HT-29 (cell line): ENCODE measurements at regions not wholly inside any gene's neighbourhood (a gene's known extent, or its start where the extent isn't known, plus 50 kb on each side); places are given as distances from the start of the nearest gene placed in this dataset.
"Not testable (repeated sequence)": the region's sequence is repeated elsewhere in the genome, so short reads cannot be mapped to it uniquely, and the experiment has no call there.

Experiments
- DNase-seq: peaks from one replicate; pipeline ENCODE4 v3.0.0-alpha.2; 2015; ENCODE audit warnings: low spot score

- DNase-seq, result no peak
These were observed 68.2 kb downstream of the LHX9 start for GRCh38 chr1:197985351-197985750.

DNA sequence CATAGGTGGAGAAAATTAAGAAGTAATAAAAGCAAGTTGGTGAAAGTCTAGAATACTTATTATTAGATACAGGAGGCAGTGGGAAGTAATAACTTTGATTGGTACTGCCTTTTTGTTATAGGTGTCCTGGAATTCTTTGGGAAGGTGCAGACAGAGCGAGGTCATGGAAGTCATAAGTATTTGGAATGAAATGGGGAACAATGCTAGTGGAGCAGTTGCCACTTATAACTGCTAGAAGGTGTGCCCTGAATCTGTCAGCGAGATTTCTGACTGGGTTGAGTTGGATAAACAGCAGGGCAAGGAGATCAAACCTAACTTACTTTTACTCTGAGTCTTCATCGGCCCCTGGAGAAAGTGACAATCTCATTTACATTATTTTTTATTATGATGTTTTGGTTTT is 69.6 kb downstream of the LHX9 start:
- no peak for DNase-seq

- DNase-seq, result no peak
These were observed 70.1 kb downstream of the LHX9 start for GRCh38 chr1:197987294-197987693.

DNA sequence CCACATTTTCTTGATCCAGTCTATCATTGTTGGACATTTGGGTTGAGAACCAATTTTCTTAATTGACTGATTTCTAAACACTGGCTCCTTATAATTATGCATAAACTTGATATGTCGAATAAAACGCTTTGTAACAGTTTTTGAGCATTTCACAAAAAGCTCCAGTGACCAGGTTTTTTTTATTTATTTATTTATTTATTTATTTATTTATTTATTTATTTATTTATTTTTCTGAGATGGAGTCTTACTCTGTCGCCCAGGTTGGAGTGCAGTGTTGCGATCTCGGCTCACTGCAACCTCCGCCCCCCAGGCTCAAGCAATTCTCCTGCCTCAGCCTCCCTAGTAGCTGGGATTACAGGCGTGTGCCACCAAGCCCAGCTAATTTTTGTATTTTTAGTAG is 71.4 kb downstream of the LHX9 start:
- not testable (repeated sequence) for DNase-seq

DNA sequence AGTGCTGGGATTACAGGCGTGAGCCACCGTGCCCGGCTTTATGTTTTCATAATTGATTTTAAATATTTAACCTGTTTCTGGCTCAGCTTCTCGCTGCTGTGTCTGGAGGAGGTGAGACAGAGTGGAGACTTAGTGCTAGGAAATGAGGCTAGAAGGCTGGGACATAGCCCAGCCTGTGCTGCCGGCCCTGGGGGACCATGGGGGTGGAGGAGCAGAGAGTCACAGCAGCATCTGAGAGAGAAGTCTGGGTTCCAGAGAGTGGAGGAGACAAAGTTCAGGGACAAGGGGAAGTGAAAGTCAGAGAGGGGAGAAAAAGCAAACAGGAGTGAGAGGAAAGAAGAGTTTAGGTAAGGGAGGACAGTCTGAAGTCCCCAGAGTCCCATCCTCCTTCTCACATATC is 71.9 kb downstream of the LHX9 start:
- DNase-seq, result no peak

DNA sequence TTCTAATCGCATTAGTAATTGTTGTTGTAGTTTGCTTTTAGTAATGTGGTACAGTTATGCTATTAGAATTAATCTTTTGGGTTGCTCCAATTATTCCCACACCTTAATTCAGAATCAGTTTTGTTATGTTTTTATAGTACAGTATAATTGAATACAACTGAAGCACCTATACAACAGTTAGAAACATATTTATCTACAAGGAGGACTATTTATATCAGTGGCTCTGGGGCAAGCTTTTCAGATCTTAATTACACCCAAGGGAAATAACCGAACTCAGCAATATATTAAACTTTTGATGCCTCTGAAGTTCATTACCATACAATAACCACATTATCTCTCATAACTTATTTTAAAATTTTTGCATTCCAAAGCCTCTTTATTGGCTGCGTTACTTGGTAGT is 74.4 kb downstream of the LHX9 start:
- DNase-seq, result no peak

- DNase-seq, result peak; percentile 12
These were observed 77.8 kb downstream of the LHX9 start for GRCh38 chr1:197994907-197995407.

DNA sequence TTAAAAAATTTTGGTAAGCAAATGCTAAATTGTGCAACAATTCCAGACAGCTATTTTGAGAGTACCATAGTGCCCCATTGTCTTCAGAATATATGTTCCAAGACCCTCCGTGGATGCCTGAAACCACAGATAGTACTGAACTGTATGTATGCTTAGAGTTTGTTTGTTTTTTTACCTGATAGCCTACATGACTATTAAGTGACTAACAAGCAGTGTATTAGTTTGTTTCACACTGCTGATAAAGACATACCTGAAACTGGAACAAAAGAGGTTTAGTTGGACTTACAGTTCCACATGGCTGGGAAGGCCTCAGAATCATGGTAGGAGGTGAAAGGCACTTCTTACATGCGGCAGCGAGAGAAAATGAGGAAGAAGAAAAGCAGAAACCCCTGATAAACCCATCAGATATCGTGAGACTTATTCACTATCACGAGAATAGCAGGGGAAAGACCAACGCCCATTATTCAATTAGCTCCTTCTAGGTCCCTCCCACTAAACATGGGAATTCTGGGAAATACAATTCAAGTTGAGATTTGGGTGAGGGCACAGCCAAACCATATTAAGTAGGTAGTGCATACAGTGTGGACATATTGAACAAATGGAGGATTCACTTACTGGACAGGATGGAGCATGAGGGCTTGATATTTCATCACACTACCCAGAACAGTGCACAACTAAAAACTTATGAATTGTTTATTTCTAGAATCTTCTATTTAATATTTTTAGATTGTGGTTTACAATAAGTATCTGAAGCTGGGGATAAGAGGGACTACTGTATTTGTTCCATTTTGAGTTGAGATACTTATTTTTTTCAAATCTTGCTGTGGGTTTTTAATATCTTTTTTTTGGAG is 78.5 kb downstream of the LHX9 start:
- no peak for DNase-seq

DNA sequence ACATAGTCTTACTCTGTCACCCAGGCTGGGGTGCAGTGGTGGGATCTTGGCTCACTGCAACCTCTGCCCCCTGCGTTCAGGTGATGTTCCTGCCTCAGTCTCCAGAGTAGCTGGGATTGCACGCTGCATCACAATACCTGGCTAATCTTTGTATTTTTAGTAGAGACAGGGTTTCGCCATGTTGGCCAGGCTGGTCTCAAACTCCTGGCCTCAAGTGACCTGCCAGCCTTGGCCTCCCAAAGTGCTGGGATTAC is 79.0 kb downstream of the LHX9 start:
- not testable (repeated sequence) for DNase-seq

DNA sequence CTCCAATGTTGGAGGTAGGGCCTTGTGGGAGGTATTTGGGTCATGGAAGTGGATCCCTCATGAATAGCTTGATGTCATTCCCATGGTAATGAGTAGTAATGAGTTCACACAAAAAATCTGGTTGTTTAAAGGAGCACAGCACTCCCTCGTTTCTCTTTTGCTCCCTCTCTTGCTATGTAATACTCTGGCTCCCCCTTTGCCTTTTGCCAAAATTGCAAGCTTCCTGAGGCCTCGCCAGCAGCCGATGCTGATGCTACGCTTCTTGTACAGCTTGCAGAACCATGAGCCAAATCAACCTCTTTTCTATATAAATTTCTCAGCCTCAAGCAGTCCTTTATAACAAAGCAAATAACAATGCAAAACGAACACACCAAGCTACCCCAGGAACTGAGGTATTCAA is 80.9 kb downstream of the LHX9 start:
- DNase-seq, result no peak

GRCh38 chr1:198001776-198002408 is 84.7 kb downstream of the LHX9 start:
- no peak for DNase-seq

DNA sequence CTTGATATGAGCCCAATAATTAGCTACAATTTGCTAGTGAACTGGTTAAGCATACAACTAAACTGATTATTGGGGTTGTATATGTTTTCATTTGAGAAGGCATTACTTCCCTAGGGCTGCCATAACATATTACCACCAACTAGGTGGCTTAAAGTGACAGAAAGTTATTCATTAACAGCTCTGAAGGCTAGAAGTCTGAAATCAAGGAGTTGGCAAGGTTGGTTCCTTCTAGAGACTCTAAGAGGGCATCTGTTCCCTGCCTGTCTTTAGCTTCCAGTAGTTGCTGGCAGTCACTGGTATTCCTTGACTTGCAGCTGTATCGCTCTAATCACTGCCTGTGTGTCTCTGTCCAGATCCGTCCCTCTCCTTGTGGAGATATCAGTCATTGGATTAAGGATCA is 86.3 kb downstream of the LHX9 start:
- DNase-seq, result peak; percentile 20

GRCh38 chr1:198007011-198007410 is 89.8 kb downstream of the LHX9 start:
- DNase-seq, result no peak

DNA sequence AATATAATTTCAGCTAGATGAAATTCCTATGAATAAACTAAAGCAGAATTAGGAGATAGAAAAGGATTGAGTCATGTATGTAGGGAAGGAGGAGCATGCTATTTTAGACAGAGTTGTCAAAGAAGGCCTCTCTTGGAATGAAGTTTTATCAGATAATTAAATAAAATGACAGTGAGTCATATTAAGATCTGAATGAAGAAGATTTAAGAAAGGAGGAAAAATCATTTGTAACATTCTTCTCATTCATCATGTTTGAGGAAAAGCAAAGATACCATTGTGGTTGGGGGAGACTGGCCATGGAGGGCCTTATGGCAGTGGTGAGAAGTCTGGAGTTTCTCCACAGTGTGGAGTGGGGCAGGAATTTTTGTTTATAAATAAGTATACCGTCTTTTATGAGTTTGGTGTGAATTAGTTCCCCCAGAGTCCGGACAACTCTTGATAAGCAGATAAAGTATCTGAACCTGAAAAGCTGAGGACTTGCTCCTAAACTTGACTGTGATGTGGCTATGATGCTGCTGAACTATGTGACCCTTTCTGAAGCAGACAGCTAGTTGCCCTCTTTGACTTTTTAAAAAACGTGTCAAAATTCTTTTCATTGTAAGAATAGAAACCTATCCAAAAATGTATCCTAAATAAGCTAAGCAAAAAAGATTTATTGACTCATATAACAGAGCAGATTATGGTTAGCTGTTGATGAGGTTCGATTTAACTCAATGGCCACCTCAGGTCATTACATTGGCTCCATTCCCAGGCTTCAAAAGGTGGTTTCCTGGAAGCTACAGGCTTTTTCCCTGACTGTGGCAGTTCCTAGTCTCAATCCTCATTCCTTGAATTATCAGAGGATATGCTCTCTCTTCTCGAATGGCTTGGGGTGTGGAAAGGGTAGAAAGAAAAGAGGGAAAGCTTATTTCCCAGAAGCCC is 90.8 kb downstream of the LHX9 start:
- DNase-seq, result no peak

DNA sequence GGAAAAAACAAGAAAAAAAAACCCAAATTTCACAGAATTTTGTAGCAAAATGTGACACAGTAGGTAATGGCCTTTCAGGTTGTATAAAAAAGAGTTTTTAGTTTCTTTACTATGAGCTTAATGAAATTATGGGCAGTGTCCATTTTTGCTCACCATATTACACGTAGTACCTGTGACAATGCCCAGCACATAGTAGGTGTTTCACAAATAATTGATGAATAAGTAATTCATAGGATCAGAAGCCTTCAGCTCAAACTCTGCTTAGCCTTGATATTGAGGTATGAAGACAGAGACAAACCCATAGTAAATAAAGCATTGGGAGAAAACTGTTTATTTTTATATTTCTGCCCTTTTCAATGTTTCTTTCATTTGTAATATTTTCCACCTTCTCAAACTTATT is 97.2 kb downstream of the LHX9 start:
- DNase-seq, result no peak

DNA sequence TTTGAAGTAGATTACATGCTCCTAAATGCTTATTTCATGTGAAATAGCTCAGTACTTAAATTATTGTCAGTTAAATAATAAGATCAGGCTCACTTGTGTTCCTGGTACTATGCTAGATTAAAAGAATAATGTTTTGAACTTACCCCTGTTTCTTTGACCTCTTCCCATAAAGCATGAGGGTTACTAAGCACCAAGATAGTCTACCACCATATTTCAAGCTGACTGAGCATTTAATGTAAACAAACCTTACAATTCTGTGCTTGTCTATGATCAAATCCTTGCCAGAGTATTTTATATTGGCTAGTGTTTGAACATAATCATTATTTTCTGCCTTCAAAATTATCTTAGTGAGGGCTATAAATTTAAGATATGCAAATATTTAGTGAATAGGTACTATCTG is 98.1 kb downstream of the LHX9 start:
- no peak for DNase-seq

- no peak for DNase-seq
These were observed 101.4 kb downstream of the LHX9 start for GRCh38 chr1:198018529-198018928.

GRCh38 chr1:198019126-198019525 is 102.0 kb downstream of the LHX9 start:
- DNase-seq, result no peak

GRCh38 chr1:198024336-198024735 is 107.2 kb downstream of the LHX9 start:
- DNase-seq, result no peak

DNA sequence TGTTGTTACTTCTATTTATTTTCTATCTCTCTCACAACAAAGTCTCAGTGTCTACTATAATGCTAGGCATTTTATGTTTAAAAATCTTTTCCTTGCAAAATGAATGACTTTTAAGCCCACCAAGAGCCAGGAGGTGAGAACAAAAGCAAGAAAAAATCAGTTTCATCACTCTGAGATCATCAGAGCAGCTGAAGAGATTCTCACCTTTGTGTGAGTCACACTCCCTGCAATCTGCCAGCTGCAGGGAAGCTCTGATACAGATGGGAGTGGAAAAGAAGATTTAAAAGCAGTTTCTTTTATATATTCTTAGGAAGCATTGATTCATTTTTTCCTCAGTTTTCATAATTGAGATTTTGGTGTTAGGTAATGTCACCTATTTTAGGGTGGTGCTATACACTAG is 107.6 kb downstream of the LHX9 start:
- DNase-seq, result no peak

GRCh38 chr1:198030682-198031081 is 113.5 kb downstream of the LHX9 start:
- no peak for DNase-seq

- no peak for DNase-seq
These were observed 113.9 kb downstream of the LHX9 start for GRCh38 chr1:198031086-198031485.
